SH-SY5Y (cell line): ENCODE measurements at regions not wholly inside any gene's neighbourhood (a gene's known extent, or its start where the extent isn't known, plus 50 kb on each side); places are given as distances from the start of the nearest gene placed in this dataset.

ENCODE experiments used
- GATA2 ChIP-seq: IDR thresholded peaks from 2 replicates; pipeline ENCODE4 v1.6.1; 2011; ENCODE audit warnings: mild to moderate bottlenecking, low read depth, low read length
- GATA3 ChIP-seq: IDR thresholded peaks from 2 replicates; pipeline ENCODE4 v1.6.1; 2011; ENCODE audit warnings: low read depth, mild to moderate bottlenecking, low read length, moderate library complexity

- no peak for TF ChIP-seq GATA2
- TF ChIP-seq GATA3, result no peak
These were observed 960.9 kb upstream of the FBXO33 start for GRCh38 chr14:40393143-40393542.
